ENCODE measurements at regions not wholly inside any gene's neighbourhood (a gene's known extent, or its start where the extent isn't known, plus 50 kb on each side); places are given as distances from the start of the nearest gene placed in this dataset.

DNA sequence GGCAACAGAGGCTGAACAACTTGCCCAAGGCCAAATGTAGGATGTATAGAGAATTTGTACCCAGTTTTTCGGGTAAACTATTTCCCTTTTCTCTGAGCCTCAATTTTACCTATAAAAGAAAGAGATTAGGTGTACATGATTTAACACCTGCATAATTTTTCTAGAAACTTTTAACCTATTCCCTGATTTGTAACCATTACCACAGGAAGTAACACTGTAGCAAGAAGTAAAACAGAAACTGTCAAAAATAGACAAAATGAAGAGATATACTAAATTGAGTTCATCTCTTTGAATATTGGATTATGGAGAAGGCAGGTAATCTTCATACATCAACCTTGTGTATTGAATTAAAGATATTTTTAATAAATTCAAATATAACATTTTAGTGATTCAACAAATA lies 136.2 kb downstream of the ZC3H11B start:
- no peak overlapping the region for H3K4me3 ChIP-seq (ENCODE audit: low read depth in 1 of 2, low read length in 1 of 2)
- H3K27me3 ChIP-seq, result no peaks in the 10 kb centered on the region
- no peak for TF ChIP-seq CTCF (IDR thresholded peaks at IDR 0.05)
- H3K36me3 ChIP-seq, result no peaks in the 10 kb centered on the region
- no peaks in the 10 kb centered on the region for H3K9me3 ChIP-seq
- no peaks in the 10 kb centered on the region for H3K4me1 ChIP-seq (ENCODE audit: control insufficient read depth in 1 of 2, insufficient read depth in 1 of 2, low read depth in 1 of 2, low read length in 1 of 2)
- no peak overlapping the region for H3K27ac ChIP-seq

GRCh38 chr1:219476116-219476515 lies 136.8 kb downstream of the ZC3H11B start:
- Histone ChIP-seq H3K4me3 (ENCODE audit: low read depth in 1 of 2, low read length in 1 of 2) (no peak overlapping the region), H3K9me3 (no peaks in the 10 kb centered on the region), H3K36me3 (no peaks in the 10 kb centered on the region), H3K27ac (no peak overlapping the region), H3K4me1 (ENCODE audit: control insufficient read depth in 1 of 2, insufficient read depth in 1 of 2, low read depth in 1 of 2, low read length in 1 of 2) (no peaks in the 10 kb centered on the region), H3K27me3 (no peaks in the 10 kb centered on the region)
- TF ChIP-seq CTCF (IDR thresholded peaks at IDR 0.05), result no peak

- Histone ChIP-seq H3K36me3 (no peaks in the 10 kb centered on the region), H3K27ac (no peak overlapping the region), H3K9me3 (no peaks in the 10 kb centered on the region), H3K4me3 (ENCODE audit: low read depth in 1 of 2, low read length in 1 of 2) (no peak overlapping the region), H3K4me1 (ENCODE audit: control insufficient read depth in 1 of 2, insufficient read depth in 1 of 2, low read depth in 1 of 2, low read length in 1 of 2) (no peaks in the 10 kb centered on the region), H3K27me3 (no peaks in the 10 kb centered on the region)
- TF ChIP-seq CTCF (IDR thresholded peaks at IDR 0.05), result no peak
Measured at GRCh38 chr1:219472596-219472995, 140.3 kb downstream of the ZC3H11B start.

GRCh38 chr1:219467524-219467923 lies 145.4 kb downstream of the ZC3H11B start:
- H3K36me3 ChIP-seq, result no peaks in the 10 kb centered on the region
- H3K27ac ChIP-seq, result no peak overlapping the region
- no peak overlapping the region for H3K4me3 ChIP-seq (ENCODE audit: low read depth in 1 of 2, low read length in 1 of 2)
- no peaks in the 10 kb centered on the region for H3K4me1 ChIP-seq (ENCODE audit: control insufficient read depth in 1 of 2, insufficient read depth in 1 of 2, low read depth in 1 of 2, low read length in 1 of 2)
- no peak for TF ChIP-seq CTCF (IDR thresholded peaks at IDR 0.05)
- H3K27me3 ChIP-seq, result no peaks in the 10 kb centered on the region
- no peaks in the 10 kb centered on the region for H3K9me3 ChIP-seq

- no peak for TF ChIP-seq CTCF (IDR thresholded peaks at IDR 0.05)
- Histone ChIP-seq H3K4me1 (ENCODE audit: control insufficient read depth in 1 of 2, insufficient read depth in 1 of 2, low read depth in 1 of 2, low read length in 1 of 2) (no peaks in the 10 kb centered on the region), H3K36me3 (no peaks in the 10 kb centered on the region), H3K27ac (no peak overlapping the region), H3K9me3 (no peaks in the 10 kb centered on the region), H3K4me3 (ENCODE audit: low read depth in 1 of 2, low read length in 1 of 2) (no peak overlapping the region), H3K27me3 (no peaks in the 10 kb centered on the region)
Measured at GRCh38 chr1:219466766-219467165, 146.1 kb downstream of the ZC3H11B start.

Data from neutrophil (primary cell).